ENCODE measurements at regions not wholly inside any gene's neighbourhood (a gene's known extent, or its start where the extent isn't known, plus 50 kb on each side); places are given as distances from the start of the nearest gene placed in this dataset.

- TF ChIP-seq ZNF274 (IDR thresholded peaks at IDR 0.05; ENCODE audit: low read depth, low read length): no peak
- no peak for TF ChIP-seq YY1 (IDR thresholded peaks at IDR 0.05; ENCODE audit: insufficient read depth, insufficient read length)
Measured at GRCh38 chr3:103269287-103269686, 834.5 kb downstream of the ZPLD1 start.
